ENCODE measurements at regions not wholly inside any gene's neighbourhood (a gene's known extent, or its start where the extent isn't known, plus 50 kb on each side); places are given as distances from the start of the nearest gene placed in this dataset.

DNA sequence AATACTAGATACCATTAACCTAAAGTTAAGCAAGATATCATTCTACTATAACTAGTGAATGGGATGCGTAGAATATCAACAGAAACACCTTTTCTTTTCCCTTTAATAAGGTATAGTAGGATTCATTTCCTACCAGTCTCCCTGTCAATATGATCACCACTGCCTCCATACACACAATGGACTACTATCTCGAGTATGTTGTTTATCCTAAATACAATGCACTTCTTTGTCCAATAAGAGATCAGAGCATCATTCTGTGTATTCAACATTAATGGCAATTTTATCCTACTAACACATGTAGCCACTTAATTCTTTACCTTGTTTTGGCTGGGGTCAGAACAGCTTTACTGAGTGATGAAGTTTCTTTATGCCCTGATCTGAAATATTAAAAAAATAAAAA lies 276.3 kb downstream of the TFEC start:
- DNase-seq = no peak
- TF ChIP-seq GATA1 (IDR thresholded peaks at IDR 0.05; ENCODE audit: low read depth, low read length) (no peak), POLR2A (IDR thresholded peaks at IDR 0.05; ENCODE audit: low read length) (no peak)

- no peak for DNase-seq
- TF ChIP-seq GATA1 (IDR thresholded peaks at IDR 0.05; ENCODE audit: low read depth, low read length) (no peak), POLR2A (IDR thresholded peaks at IDR 0.05; ENCODE audit: low read length) (no peak)
Observed at GRCh38 chr7:115749924-115750323, 280.6 kb downstream of the TFEC start.

- no peak for TF ChIP-seq POLR2A (IDR thresholded peaks at IDR 0.05; ENCODE audit: low read length)
- no peak for TF ChIP-seq GATA1 (IDR thresholded peaks at IDR 0.05; ENCODE audit: low read depth, low read length)
- no peak for DNase-seq
Observed at GRCh38 chr7:115748123-115748738, 282.3 kb downstream of the TFEC start.

GRCh38 chr7:115747174-115747573 lies 283.4 kb downstream of the TFEC start:
- no peak for TF ChIP-seq POLR2A (IDR thresholded peaks at IDR 0.05; ENCODE audit: low read length)
- no peak for TF ChIP-seq GATA1 (IDR thresholded peaks at IDR 0.05; ENCODE audit: low read depth, low read length)

DNA sequence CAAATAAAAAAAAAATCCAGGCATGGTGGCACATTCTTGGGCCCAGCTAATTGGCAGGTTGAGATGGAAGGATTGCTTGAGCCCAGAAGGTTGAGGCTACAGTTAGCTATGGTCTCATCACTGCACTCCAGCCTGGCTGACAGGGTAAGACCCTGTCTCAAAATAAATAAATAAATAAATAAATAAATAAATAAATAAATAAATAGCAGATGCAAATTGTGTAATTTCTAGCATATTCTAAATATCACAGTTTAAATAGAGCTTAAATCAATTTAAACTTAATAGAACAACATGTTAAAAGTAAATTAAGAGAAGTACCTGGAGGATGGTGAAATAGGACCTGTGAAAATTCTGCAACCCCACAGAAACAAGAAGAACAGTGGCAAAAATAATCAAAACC lies 290.5 kb downstream of the TFEC start:
- no peak for DNase-seq
- TF ChIP-seq POLR2A (IDR thresholded peaks at IDR 0.05; ENCODE audit: low read length) (no peak), GATA1 (IDR thresholded peaks at IDR 0.05; ENCODE audit: low read depth, low read length) (no peak)

More at GRCh38 chr7:115747174-115747573, 283.4 kb downstream of the TFEC start:
- no peak for DNase-seq

DNA sequence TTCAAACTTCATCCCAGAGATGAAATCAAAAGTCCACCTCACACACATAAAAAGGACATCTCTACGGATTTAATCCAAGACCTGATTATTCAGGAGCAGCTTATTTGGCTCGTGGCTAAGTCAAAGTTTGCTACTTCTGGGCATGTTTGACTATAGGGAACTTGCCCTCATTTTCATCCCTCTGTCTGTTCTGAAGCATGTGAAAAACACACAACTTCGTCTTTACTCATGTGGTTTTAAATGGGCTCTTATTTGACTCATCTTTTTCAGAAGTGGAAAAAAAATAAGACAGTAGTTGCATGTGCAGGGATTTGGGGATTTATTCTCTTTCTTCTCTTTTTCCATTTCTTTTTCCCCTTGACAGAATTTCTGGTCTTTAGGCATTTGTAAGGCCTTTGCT lies 295.9 kb downstream of the TFEC start:
- no peak for TF ChIP-seq POLR2A (IDR thresholded peaks at IDR 0.05; ENCODE audit: low read length)
- no peak for TF ChIP-seq GATA1 (IDR thresholded peaks at IDR 0.05; ENCODE audit: low read depth, low read length)
- no peak for DNase-seq

DNA sequence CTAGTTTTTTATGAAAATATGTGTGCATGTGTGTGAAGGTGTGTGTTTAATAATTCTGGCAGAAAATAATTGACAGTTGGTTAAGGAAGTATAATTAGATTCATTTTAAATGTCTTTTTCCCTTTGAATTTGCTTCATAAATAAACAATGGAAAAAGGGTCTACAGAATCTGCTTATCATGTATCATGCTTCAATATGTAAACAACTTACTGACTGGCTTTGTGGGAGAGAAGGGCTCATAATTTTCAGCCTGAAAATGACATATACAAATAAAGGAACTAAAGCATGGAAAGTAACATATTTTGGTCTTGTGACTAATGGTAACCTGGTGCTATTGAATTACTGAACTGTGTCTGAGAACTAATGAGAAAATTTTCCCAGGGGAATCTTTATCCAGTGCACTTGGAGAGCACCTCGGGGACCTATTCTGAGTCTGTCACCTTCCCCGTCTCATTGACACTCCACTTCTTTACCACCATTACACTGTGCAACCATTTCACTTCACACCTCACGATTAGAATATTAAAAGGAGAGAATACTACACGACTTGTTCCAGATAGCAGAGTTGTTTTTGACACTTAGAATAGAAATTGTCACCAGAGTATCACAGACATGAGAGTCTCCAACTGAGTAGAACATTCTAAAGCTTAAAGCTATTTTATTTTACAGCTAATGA lies 298.6 kb downstream of the TFEC start:
- TF ChIP-seq POLR2A (IDR thresholded peaks at IDR 0.05; ENCODE audit: low read length) (no peak), GATA1 (IDR thresholded peaks at IDR 0.05; ENCODE audit: low read depth, low read length) (no peak)
- no peak for DNase-seq

- no peak for TF ChIP-seq POLR2A (IDR thresholded peaks at IDR 0.05; ENCODE audit: low read length)
- TF ChIP-seq GATA1 (IDR thresholded peaks at IDR 0.05; ENCODE audit: low read depth, low read length) = no peak
- DNase-seq = no peak
Observed at GRCh38 chr7:115728518-115728917, 302.0 kb downstream of the TFEC start.

DNA sequence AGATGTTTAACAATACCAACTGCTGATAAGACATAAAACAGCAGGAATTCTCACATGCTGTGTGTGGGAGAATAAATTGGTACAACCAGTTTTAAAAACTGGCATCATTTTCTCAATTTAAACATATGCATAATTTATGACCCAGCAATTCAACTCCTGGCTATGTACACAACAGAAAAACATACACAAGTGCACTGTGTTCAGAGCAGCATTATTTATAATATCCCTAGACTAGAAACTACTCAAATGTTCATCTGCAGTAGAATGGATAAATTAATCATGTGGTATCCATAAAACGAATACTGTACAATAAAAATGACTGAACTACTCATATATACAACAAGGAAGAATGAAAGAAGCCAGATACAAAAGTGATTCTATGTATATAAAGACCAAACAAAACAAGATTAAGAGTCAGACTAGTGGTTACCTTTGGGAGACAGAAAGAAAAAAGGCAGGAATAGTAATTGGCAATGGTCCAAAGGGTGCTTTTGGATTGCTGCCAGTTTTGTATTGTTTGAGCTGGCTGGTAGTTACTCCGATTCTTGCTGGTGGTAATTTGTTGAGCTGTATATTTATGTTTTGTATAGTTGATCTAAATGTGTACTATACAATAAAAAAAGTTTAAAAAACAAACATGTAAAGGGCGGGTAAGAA lies 306.0 kb downstream of the TFEC start:
- no peak for DNase-seq
- TF ChIP-seq GATA1 (IDR thresholded peaks at IDR 0.05; ENCODE audit: low read depth, low read length) (no peak), POLR2A (IDR thresholded peaks at IDR 0.05; ENCODE audit: low read length) (no peak)

- no peak for DNase-seq
- no peak for TF ChIP-seq POLR2A (IDR thresholded peaks at IDR 0.05; ENCODE audit: low read length)
- TF ChIP-seq GATA1 (IDR thresholded peaks at IDR 0.05; ENCODE audit: low read depth, low read length) = no peak
Observed at GRCh38 chr7:115722302-115722977, 308.1 kb downstream of the TFEC start.

DNA sequence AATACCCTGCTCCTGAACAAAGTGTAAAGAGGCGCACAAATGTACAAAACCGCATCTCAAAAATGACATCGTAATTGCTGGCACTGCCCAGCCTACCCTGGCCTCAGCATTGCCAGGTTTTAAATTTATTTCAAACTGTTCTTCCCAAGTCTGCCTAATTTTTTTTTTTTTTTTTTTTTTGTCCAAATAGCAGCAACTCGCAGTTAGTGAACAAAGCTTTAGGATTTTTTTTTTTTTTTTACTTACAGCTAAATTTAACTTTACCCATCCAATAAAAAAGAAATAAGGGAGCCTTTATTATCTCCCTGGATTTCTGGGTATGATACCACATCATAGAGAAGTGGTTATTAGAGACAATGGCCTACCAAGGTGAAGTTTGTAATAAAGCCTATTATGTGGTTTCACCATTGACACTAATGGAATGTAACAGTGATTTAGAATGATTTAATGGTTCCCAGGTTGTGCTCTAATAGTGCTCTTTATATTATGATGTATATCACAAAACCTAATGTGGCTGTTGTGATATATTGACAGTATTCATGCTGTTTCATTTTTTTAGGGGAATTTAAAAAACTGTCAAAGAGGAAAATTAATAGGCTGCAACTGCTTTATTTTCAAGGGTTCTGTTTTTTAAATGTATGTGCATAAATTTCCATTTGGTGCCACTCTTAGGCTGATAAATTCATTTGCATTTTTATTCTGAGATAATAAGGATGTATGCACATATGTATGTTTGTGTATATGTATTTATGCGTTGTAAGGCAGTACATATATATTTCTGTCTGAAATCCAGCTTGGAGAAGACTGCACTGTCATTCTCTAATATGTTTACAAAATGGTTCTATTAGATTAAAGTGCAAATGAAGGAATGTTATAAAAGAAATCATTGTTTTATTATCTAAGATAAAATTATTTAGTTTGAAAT lies 309.0 kb downstream of the TFEC start:
- DNase-seq = no peak
- no peak for TF ChIP-seq POLR2A (IDR thresholded peaks at IDR 0.05; ENCODE audit: low read length)
- no peak for TF ChIP-seq GATA1 (IDR thresholded peaks at IDR 0.05; ENCODE audit: low read depth, low read length)

- DNase-seq = no peak
- TF ChIP-seq GATA1 (IDR thresholded peaks at IDR 0.05; ENCODE audit: low read depth, low read length) (no peak), POLR2A (IDR thresholded peaks at IDR 0.05; ENCODE audit: low read length) (no peak)
Observed at GRCh38 chr7:115719963-115720362, 310.6 kb downstream of the TFEC start.

- TF ChIP-seq GATA1 (IDR thresholded peaks at IDR 0.05; ENCODE audit: low read depth, low read length) (no peak), POLR2A (IDR thresholded peaks at IDR 0.05; ENCODE audit: low read length) (no peak)
- no peak for DNase-seq
Observed at GRCh38 chr7:115709664-115710063, 320.9 kb downstream of the TFEC start.

Measured in erythroblast (primary cell).